Mesothelial cell of epicardium (in vitro differentiated cells): ENCODE measurements at regions not wholly inside any gene's neighbourhood (a gene's known extent, or its start where the extent isn't known, plus 50 kb on each side); places are given as distances from the start of the nearest gene placed in this dataset.
A peak's percentile ranks its signal among the peaks of the same experiment; 100 is the strongest.

ENCODE experiments used
- DNase-seq, 2 experiments: peaks; one replicate each; pipeline ENCODE4 v3.0.0; 2021; ENCODE audit warnings: low spot score in 2 of 2; ENCODE audit not compliant: unreplicated experiment in 2 of 2
- H3K27ac Mint-ChIP-seq: 2 replicates; pipeline ENCODE4 v1.8.0; 2021; ENCODE audit warnings: mixed read lengths
- H3K27me3 Mint-ChIP-seq: 2 replicates; pipeline ENCODE4 v1.8.0; 2021; ENCODE audit warnings: low read depth, mixed read lengths
- H3K36me3 Mint-ChIP-seq: 2 replicates; pipeline ENCODE4 v1.8.0; 2021; ENCODE audit warnings: mixed read lengths
- H3K4me1 Mint-ChIP-seq: 2 replicates; pipeline ENCODE4 v1.8.0; 2021; ENCODE audit warnings: mixed read lengths
- H3K4me3 Mint-ChIP-seq: 2 replicates; pipeline ENCODE4 v1.8.0; 2021; ENCODE audit warnings: mild to moderate bottlenecking, moderate library complexity, mixed read lengths
- H3K9me3 Mint-ChIP-seq: 2 replicates; pipeline ENCODE4 v1.8.0; 2021; ENCODE audit warnings: mixed read lengths
- CTCF ChIP-seq: fragments of 200-600 bp; sonication (generic); IDR thresholded peaks from one replicate; pipeline ENCODE4 v1.5.0; 2021; ENCODE audit warnings: antibody characterized with exemption; ENCODE audit not compliant: unreplicated experiment

- Mint-ChIP-seq H3K27me3 (no peaks in the 10 kb centered on the region), H3K36me3 (no peaks in the 10 kb centered on the region), H3K4me3 (no peak overlapping the region), H3K9me3 (no peaks in the 10 kb centered on the region), H3K4me1 (peaks cover 81% of the 10 kb centered on the region), H3K27ac (peak overlapping the region; percentile 18)
- TF ChIP-seq CTCF: no peak
- DNase-seq: no peak
These were observed 130.6 kb upstream of the STX18 start for GRCh38 chr4:4672402-4672801.

DNA sequence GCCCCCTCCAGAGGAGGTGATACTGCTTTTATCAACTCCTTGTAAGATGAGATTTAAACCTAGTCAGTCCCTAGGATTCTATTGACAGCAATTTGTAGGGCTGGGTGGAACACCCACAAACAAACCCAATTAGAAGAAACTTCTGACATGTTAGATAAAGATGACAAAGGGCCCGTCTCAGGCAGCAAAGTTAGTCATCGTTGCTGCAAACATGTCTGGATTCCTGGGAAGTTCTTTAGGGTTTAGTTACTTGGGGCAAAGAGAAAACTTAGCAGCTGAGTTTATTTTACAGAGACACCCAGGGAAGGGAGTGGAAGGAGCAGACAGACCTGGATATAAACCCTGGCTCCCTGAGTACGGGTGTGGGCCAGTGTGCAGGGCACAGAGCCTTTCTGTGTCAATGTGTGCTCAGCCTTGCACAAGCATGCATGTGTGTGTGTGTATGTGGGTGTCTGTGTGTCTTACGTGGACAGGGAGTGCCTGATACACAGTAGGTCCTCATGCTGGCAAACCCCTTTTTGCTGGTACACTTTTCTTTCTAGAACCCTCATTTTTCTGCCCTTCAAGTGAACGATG is 130.0 kb upstream of the STX18 start:
- H3K4me1 Mint-ChIP-seq: peaks cover 81% of the 10 kb centered on the region
- H3K9me3 Mint-ChIP-seq: no peaks in the 10 kb centered on the region
- TF ChIP-seq CTCF: no peak
- no peak for DNase-seq
- H3K27me3 Mint-ChIP-seq: no peaks in the 10 kb centered on the region
- H3K27ac Mint-ChIP-seq: peak overlapping the region; percentile 48
- H3K4me3 Mint-ChIP-seq: no peak overlapping the region
- no peaks in the 10 kb centered on the region for H3K36me3 Mint-ChIP-seq

GRCh38 chr4:4670869-4671268 is 129.0 kb upstream of the STX18 start:
- DNase-seq: no peak
- no peaks in the 10 kb centered on the region for H3K36me3 Mint-ChIP-seq
- TF ChIP-seq CTCF: no peak
- H3K4me3 Mint-ChIP-seq: no peak overlapping the region
- peaks cover 81% of the 10 kb centered on the region for H3K4me1 Mint-ChIP-seq
- H3K9me3 Mint-ChIP-seq: no peaks in the 10 kb centered on the region
- H3K27me3 Mint-ChIP-seq: no peaks in the 10 kb centered on the region
- peak overlapping the region; percentile 36 for H3K27ac Mint-ChIP-seq

DNA sequence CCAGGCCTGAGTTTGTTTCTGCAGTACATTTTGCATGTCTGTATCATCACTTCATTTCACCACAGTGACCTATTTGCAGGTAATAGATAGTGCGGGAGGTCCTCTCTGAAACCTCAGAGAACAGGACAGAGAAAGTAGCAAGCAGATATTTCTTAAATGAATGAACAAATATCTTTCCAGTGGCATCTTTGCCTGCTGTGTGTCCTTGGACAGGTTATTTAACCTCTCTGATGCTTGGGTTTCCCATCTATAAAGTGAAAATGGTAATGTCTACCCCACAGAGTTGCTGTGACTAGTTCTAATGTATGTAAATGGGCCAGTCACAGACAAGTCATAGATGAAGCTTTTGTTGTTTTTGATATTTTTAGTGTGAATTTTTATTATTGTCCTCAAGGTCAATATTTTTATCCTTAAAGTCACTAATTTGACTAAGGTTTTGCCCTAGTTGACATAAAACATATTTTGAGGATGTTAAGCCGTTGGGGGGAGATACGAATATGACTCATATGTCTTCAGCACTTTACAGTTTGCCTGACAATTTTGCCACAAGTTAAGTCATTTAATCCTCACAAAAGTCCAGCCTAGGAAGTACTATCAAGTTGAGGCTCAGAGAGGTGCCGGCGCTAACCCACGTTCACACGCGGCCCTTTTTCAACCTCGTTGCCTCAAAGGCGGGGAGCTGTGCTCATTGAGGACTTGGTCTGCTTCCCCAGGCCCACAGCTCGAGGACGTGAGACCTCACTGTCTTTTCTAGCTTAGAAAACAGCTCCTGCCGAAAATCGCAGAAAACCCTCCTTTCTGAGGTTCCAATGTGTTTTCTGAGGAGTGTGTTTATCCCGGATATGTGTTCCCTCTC is 126.7 kb upstream of the STX18 start:
- Mint-ChIP-seq H3K36me3 (no peaks in the 10 kb centered on the region), H3K27ac (peak overlapping the region; percentile 86), H3K9me3 (no peaks in the 10 kb centered on the region), H3K4me1 (peaks cover 86% of the 10 kb centered on the region), H3K27me3 (no peaks in the 10 kb centered on the region), H3K4me3 (no peak overlapping the region)
- TF ChIP-seq CTCF: no peak
- DNase-seq: no peak

- H3K4me3 Mint-ChIP-seq: peak overlapping the region; percentile 48
- H3K36me3 Mint-ChIP-seq: peaks cover under 1% of the 10 kb centered on the region
- no peaks in the 10 kb centered on the region for H3K27me3 Mint-ChIP-seq
- H3K4me1 Mint-ChIP-seq: peaks cover 82% of the 10 kb centered on the region
- no peak for TF ChIP-seq CTCF
- no peak for DNase-seq
- peak overlapping the region; percentile 96 for H3K27ac Mint-ChIP-seq
- no peaks in the 10 kb centered on the region for H3K9me3 Mint-ChIP-seq
These were observed 125.8 kb upstream of the STX18 start for GRCh38 chr4:4667622-4668081.
